NK-92 (cell line): ENCODE measurements at regions not wholly inside any gene's neighbourhood (a gene's known extent, or its start where the extent isn't known, plus 50 kb on each side); places are given as distances from the start of the nearest gene placed in this dataset.

ENCODE experiments used
- DNase-seq: peaks from one replicate; lab custom pipeline; 2025; ENCODE audit not compliant: unreplicated experiment; lab: John Stamatoyannopoulos, UW

GRCh38 chrX:20397587-20397986 is 130.9 kb upstream of the RPS6KA3 start:
- DNase-seq = no peak

GRCh38 chrX:20394451-20394850 is 127.7 kb upstream of the RPS6KA3 start:
- DNase-seq = no peak

GRCh38 chrX:20393944-20394343 is 127.2 kb upstream of the RPS6KA3 start:
- DNase-seq = no peak

- no peak for DNase-seq
Measured at GRCh38 chrX:20388594-20388993, 121.9 kb upstream of the RPS6KA3 start.

- DNase-seq = no peak
Measured at GRCh38 chrX:20383477-20383876, 116.8 kb upstream of the RPS6KA3 start.

- DNase-seq = no peak
Measured at GRCh38 chrX:20382518-20383297, 116.0 kb upstream of the RPS6KA3 start.

GRCh38 chrX:20382082-20382481 is 115.4 kb upstream of the RPS6KA3 start:
- no peak for DNase-seq

GRCh38 chrX:20378233-20378920 is 111.7 kb upstream of the RPS6KA3 start:
- DNase-seq = no peak

- DNase-seq = no peak
Measured at GRCh38 chrX:20374900-20375438, 108.3 kb upstream of the RPS6KA3 start.

- DNase-seq = no peak
Measured at GRCh38 chrX:20374450-20374849, 107.7 kb upstream of the RPS6KA3 start.

GRCh38 chrX:20373063-20373462 is 106.4 kb upstream of the RPS6KA3 start:
- no peak for DNase-seq

GRCh38 chrX:20372533-20372932 is 105.8 kb upstream of the RPS6KA3 start:
- DNase-seq = no peak

GRCh38 chrX:20369468-20369867 is 102.8 kb upstream of the RPS6KA3 start:
- DNase-seq = no peak

- DNase-seq = no peak
Measured at GRCh38 chrX:20364238-20364637, 97.5 kb upstream of the RPS6KA3 start.

- no peak for DNase-seq
Measured at GRCh38 chrX:20363275-20363674, 96.6 kb upstream of the RPS6KA3 start.

GRCh38 chrX:20362268-20363267 is 95.9 kb upstream of the RPS6KA3 start:
- no peak for DNase-seq

GRCh38 chrX:20361890-20362262 is 95.2 kb upstream of the RPS6KA3 start:
- no peak for DNase-seq

- no peak for DNase-seq
Measured at GRCh38 chrX:20361081-20361889, 94.6 kb upstream of the RPS6KA3 start.

GRCh38 chrX:20355187-20355586 is 88.5 kb upstream of the RPS6KA3 start:
- DNase-seq = no peak

- no peak for DNase-seq
Measured at GRCh38 chrX:20354505-20354904, 87.8 kb upstream of the RPS6KA3 start.
